A673 (cell line): ENCODE measurements at regions not wholly inside any gene's neighbourhood (a gene's known extent, or its start where the extent isn't known, plus 50 kb on each side); places are given as distances from the start of the nearest gene placed in this dataset.
"Not testable (repeated sequence)": the region's sequence is repeated elsewhere in the genome, so short reads cannot be mapped to it uniquely, and the experiment has no call there.

ENCODE experiments used
- EZH2 ChIP-seq: fragments of 200-600 bp; sonication (generic); IDR thresholded peaks from 2 replicates; pipeline ENCODE4 v1.6.1; 2017; ENCODE audit warnings: borderline replicate concordance, low read depth, mild to moderate bottlenecking, mixed read lengths, antibody characterized with exemption, low read length; ENCODE audit not compliant: poor library complexity, severe bottlenecking
- TF ChIP-seq, protein P1 (sequence below): fragments of 300-800, 200-600 bp; sonication (generic); conservative IDR thresholded peaks from 2 replicates; pipeline ENCODE4 v1.5.1; 2017; ENCODE audit warnings: low read depth, mild to moderate bottlenecking, antibody characterized with exemption, low read length, moderate library complexity, mixed read lengths

DNA sequence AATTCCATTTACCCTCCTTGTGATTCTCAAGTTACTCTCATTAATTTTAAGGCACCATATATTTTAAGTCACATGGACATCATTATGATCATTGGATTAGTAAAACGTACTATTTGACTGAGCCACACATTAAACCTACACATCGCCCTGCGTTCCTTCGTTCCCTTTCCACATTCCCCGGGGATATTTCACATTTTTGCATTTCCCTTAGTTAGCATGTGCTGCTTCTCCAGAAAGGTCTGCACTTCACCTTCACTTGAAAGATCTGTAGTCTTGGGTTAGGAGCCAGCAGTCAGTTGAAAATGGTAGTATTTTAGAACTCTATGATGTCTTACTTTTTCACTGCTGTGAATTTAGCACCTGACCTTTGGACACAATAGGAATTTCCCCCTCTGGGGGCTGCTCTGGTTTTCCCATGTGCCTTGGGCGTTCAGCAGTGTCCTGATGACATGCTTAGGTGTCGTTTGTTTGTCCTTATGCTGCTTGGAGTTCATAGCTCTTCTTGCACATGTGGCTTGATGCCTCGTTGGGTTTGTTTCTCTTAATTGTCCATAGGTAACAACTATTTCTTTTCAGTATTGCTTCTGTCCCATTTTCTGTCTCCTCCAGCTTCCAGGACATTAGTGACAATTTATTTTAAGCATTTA lies 56.9 kb upstream of the NBPF20 start:
- TF ChIP-seq, protein P1, sequence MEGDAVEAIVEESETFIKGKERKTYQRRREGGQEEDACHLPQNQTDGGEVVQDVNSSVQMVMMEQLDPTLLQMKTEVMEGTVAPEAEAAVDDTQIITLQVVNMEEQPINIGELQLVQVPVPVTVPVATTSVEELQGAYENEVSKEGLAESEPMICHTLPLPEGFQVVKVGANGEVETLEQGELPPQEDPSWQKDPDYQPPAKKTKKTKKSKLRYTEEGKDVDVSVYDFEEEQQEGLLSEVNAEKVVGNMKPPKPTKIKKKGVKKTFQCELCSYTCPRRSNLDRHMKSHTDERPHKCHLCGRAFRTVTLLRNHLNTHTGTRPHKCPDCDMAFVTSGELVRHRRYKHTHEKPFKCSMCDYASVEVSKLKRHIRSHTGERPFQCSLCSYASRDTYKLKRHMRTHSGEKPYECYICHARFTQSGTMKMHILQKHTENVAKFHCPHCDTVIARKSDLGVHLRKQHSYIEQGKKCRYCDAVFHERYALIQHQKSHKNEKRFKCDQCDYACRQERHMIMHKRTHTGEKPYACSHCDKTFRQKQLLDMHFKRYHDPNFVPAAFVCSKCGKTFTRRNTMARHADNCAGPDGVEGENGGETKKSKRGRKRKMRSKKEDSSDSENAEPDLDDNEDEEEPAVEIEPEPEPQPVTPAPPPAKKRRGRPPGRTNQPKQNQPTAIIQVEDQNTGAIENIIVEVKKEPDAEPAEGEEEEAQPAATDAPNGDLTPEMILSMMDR = not testable (repeated sequence)
- not testable (repeated sequence) for TF ChIP-seq EZH2
